Loucy (cell line): ENCODE measurements at regions not wholly inside any gene's neighbourhood (a gene's known extent, or its start where the extent isn't known, plus 50 kb on each side); places are given as distances from the start of the nearest gene placed in this dataset.

ENCODE experiments used
- H2AFZ ChIP-seq: fragments of 200-600 bp; sonication (generic); 2 replicates; pipeline ENCODE4 v1.6.0; 2016; ENCODE audit warnings: antibody characterized with exemption, mild to moderate bottlenecking, low read length, moderate library complexity
- H3F3A ChIP-seq: fragments of 200-600 bp; 2 replicates; pipeline ENCODE4 v1.6.0; 2016; ENCODE audit warnings: antibody characterized with exemption, low read depth, mild to moderate bottlenecking
- H3K27me3 ChIP-seq: fragments of 200-600 bp; sonication (generic); 2 replicates; pipeline ENCODE4 v1.6.1; 2014; ENCODE audit warnings: low read length, mild to moderate bottlenecking; ENCODE audit not compliant: insufficient read depth, poor library complexity, severe bottlenecking
- H3K36me3 ChIP-seq: fragments of 200-600 bp; sonication (generic); 2 replicates; pipeline ENCODE4 v1.6.1; 2016; ENCODE audit warnings: low read length; ENCODE audit not compliant: insufficient read depth
- H3K4me1 ChIP-seq: fragments of 200-600 bp; sonication (generic); 2 replicates; pipeline ENCODE4 v1.5.1; 2014; ENCODE audit warnings: low read length, mild to moderate bottlenecking; ENCODE audit not compliant: insufficient read depth, poor library complexity, severe bottlenecking
- H3K4me2 ChIP-seq: fragments of 200-600 bp; sonication (generic); 2 replicates; pipeline ENCODE4 v1.6.0; 2014; ENCODE audit warnings: antibody characterized with exemption, low read length, low read depth, mild to moderate bottlenecking; ENCODE audit not compliant: poor library complexity, severe bottlenecking
- H3K4me3 ChIP-seq: fragments of 200-600 bp; sonication (generic); 2 replicates; pipeline ENCODE4 v1.5.1; 2014; ENCODE audit warnings: low read length, mild to moderate bottlenecking, mixed read lengths; ENCODE audit not compliant: poor library complexity, severe bottlenecking
- H3K79me2 ChIP-seq: fragments of 200-600 bp; sonication (generic); 2 replicates; pipeline ENCODE4 v1.6.1; 2014; ENCODE audit warnings: low read length; ENCODE audit not compliant: insufficient read depth
- H3K9ac ChIP-seq: fragments of 200-600 bp; sonication (generic); 2 replicates; pipeline ENCODE4 v1.6.0; 2014; ENCODE audit warnings: mild to moderate bottlenecking, low read depth, low read length, moderate library complexity; ENCODE audit not compliant: poor library complexity, severe bottlenecking
- H3K9me2 ChIP-seq: fragments of 200-600 bp; sonication (generic); replicated peaks from 2 replicates; pipeline ENCODE4 v1.6.1; 2016; ENCODE audit warnings: low read depth, low read length, mixed read lengths
- H3K9me3 ChIP-seq: fragments of 200-600 bp; sonication (generic); 2 replicates; pipeline ENCODE4 v1.6.1; 2014; ENCODE audit warnings: mild to moderate bottlenecking, antibody characterized with exemption, low read length, low read depth; ENCODE audit not compliant: insufficient read depth
- H4K20me1 ChIP-seq: fragments of 200-600 bp; sonication (generic); 2 replicates; pipeline ENCODE4 v1.6.0; 2014; ENCODE audit warnings: antibody characterized with exemption, low read length, mild to moderate bottlenecking; ENCODE audit not compliant: insufficient read depth, poor library complexity, severe bottlenecking
- CTCF ChIP-seq: fragments of 200-600 bp; sonication (generic); conservative IDR thresholded peaks from 2 replicates; pipeline ENCODE4 v1.5.1; 2014; ENCODE audit warnings: mild to moderate bottlenecking, antibody characterized with exemption, low read length
- EZH2phosphoT487 ChIP-seq: fragments of 200-600 bp; IDR thresholded peaks from 2 replicates; pipeline ENCODE4 v1.6.1; 2018; ENCODE audit warnings: antibody characterized with exemption, mild to moderate bottlenecking, moderate library complexity, borderline replicate concordance

- 0 out of 2 replicates have a peak, but pooled peaks cover 5% of the 10 kb centered on the region for H3F3A ChIP-seq
- H3K9me2 ChIP-seq: no peaks in the 10 kb centered on the region
- peaks cover 27% of the 10 kb centered on the region for H3K4me1 ChIP-seq
- H3K4me3 ChIP-seq: peak overlapping the region; percentile 6
- no peaks in the 10 kb centered on the region for H4K20me1 ChIP-seq
- no peaks in the 10 kb centered on the region for H3K36me3 ChIP-seq
- H2AFZ ChIP-seq: peak overlapping the region; percentile 43; the same call in 1 of the 2 replicates
- no peaks in the 10 kb centered on the region for H3K79me2 ChIP-seq
- no peaks in the 10 kb centered on the region for H3K27me3 ChIP-seq
- no peak for TF ChIP-seq CTCF
- no peak for TF ChIP-seq EZH2phosphoT487
- H3K9ac ChIP-seq: no peak overlapping the region
- H3K9me3 ChIP-seq: no peaks in the 10 kb centered on the region
- H3K4me2 ChIP-seq: peak overlapping the region; percentile 47
Observed at GRCh38 chr4:108320061-108320460, 151.3 kb upstream of the LEF1 start.

GRCh38 chr4:108317377-108317776, 148.6 kb upstream of the LEF1 start:
- H2AFZ ChIP-seq: no peak overlapping the region
- 0 out of 2 replicates have a peak, but pooled peaks cover 10% of the 10 kb centered on the region for H3F3A ChIP-seq
- no peak overlapping the region for H3K4me2 ChIP-seq
- no peaks in the 10 kb centered on the region for H3K9me2 ChIP-seq
- no peaks in the 10 kb centered on the region for H3K36me3 ChIP-seq
- H3K9ac ChIP-seq: no peak overlapping the region
- TF ChIP-seq CTCF (no peak), EZH2phosphoT487 (no peak)
- H3K4me3 ChIP-seq: no peak overlapping the region
- no peaks in the 10 kb centered on the region for H3K9me3 ChIP-seq
- no peaks in the 10 kb centered on the region for H3K27me3 ChIP-seq
- no peaks in the 10 kb centered on the region for H3K79me2 ChIP-seq
- H4K20me1 ChIP-seq: no peaks in the 10 kb centered on the region
- H3K4me1 ChIP-seq: peaks cover 44% of the 10 kb centered on the region

- peak overlapping the region; percentile 71 for H3K4me2 ChIP-seq
- peak overlapping the region; percentile 45 for H3K4me3 ChIP-seq
- no peaks in the 10 kb centered on the region for H3K9me3 ChIP-seq
- H3K9me2 ChIP-seq: no peaks in the 10 kb centered on the region
- H2AFZ ChIP-seq: peak overlapping the region; percentile 58
- H3K79me2 ChIP-seq: no peaks in the 10 kb centered on the region
- no peaks in the 10 kb centered on the region for H4K20me1 ChIP-seq
- H3K27me3 ChIP-seq: no peaks in the 10 kb centered on the region
- H3K9ac ChIP-seq: peak overlapping the region; percentile 53
- H3K4me1 ChIP-seq: peaks cover 48% of the 10 kb centered on the region
- H3F3A ChIP-seq: 0 out of 2 replicates have a peak, but pooled peaks cover 10% of the 10 kb centered on the region
- H3K36me3 ChIP-seq: no peaks in the 10 kb centered on the region
- TF ChIP-seq CTCF (no peak), EZH2phosphoT487 (no peak)
Observed at GRCh38 chr4:108315694-108316093, 147.0 kb upstream of the LEF1 start.
